ENCODE measurements at regions not wholly inside any gene's neighbourhood (a gene's known extent, or its start where the extent isn't known, plus 50 kb on each side); places are given as distances from the start of the nearest gene placed in this dataset.
"Not testable (repeated sequence)": the region's sequence is repeated elsewhere in the genome, so short reads cannot be mapped to it uniquely, and the experiment has no call there.

- no peak for DNase-seq
These were observed 59.2 kb downstream of the C9orf50 start for GRCh38 chr9:129561594-129562281.

GRCh38 chr9:129560881-129561306, 60.0 kb downstream of the C9orf50 start:
- no peak for DNase-seq

DNA sequence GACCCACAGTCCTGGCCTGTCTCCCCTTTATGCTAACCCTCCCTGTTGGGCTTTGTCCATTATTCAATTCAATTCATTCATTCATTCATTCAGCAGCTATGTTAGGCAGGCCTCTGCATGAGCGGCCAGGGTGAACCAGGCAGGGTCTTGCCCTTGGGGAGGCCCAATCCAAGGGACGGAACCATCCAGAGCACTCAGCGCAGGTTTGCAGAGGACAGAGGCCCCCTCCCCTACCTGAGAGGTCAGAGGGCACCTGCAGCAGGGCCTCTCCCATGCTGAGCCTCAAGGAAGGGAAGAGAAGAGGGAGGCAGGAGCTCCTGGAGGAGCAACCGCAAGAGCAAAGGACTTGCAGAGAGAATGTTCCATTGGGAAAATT, 61.4 kb downstream of the C9orf50 start:
- no peak for DNase-seq

- DNase-seq = no peak
These were observed 62.1 kb downstream of the C9orf50 start for GRCh38 chr9:129558551-129559505.

GRCh38 chr9:129558063-129558550, 62.8 kb downstream of the C9orf50 start:
- DNase-seq = no peak

DNA sequence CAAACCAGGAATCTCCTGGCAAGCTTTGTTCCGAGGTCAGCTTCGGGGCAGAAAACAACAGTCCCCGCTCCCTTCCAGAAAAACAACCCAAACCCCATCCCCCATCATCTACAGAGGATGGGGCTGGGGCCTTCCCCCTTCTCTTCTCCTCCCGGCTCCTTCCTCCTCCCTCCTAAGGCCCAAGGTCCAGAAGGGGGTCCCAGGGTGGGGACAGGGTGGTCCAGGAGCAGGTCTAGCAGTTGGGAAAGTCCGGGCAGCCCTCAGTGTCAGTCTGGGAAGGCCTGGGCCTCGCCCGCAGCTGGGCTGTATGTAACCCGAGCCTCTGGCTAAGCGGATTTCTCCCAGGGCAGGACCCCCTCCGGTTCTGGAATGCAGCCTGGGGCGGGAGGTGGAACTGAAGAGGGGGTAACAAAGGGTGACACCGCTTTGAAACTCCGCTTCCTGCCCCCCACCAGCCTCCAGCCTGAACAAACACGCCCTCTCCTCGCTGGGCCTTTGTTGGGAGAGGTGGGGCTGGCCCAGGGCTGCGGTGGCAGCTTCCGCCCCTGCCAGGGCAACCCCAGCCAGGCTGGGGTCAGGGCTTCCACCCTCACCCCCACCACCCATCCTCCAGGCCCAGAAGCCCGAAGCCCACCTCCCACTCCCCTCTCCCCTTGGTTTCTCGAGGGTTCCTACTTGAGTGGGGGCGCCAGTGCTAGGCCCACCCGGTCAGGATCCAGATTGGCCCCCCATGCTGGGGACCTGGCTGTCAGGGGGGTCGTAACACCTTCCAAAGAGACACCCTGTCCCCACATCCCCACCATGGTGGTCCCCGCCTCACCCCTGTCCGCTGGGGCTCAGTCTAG, 63.5 kb downstream of the C9orf50 start:
- DNase-seq = no peak

- no peak for DNase-seq
These were observed 64.3 kb downstream of the C9orf50 start for GRCh38 chr9:129556491-129557191.

DNA sequence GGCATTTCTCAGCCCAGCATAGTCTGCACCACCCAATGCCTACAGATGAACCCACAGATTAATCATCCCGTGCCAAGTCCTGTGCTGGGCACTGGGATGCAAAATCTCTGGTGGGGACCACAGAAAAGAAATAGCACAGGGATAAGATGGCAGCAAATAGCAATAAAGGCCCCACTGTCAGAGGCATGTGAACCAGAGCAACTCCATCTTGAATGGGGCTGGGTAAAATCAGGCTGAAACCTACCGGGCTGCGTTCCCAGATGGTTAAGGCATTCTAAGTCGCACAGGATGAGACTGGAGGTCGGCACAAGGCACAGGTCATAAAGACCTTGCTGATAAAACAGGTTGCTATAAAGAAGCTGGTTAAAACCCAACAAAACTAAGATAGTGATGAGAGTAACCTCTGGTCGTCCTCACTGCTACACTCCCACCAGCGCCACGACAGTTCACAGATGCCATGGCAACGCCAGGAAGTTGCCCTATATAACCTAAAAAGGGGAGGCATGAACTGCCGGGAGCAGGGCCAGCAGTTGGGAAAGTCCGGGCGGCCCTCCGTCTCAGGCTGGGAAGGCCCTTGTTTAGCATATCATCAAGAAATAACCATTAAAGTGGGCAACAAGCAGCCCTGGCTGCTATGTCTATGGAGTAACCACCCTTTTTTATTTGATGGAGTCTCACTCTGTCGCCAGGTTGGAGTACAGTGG, 65.2 kb downstream of the C9orf50 start:
- no peak for DNase-seq

DNA sequence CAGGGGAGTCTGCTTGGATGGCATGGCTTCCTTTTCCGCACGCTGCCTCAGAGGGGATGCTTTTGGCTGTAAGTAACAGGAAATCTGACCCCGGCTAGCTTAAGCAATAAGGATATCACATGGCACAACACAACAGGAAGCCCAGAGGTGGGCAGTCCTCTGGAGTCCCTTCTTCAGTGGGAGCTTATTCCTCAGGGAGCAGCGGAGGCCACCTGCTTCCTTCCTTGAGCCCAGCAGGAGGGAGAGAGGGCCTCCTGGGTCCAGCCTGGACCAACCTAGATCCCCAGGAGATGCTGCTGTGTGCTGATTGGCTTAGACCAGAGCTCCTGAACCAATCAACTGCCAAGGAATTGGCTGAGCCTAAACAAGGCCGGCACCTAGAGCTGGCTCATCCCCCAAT, 66.3 kb downstream of the C9orf50 start:
- peak; percentile 16 for DNase-seq

DNA sequence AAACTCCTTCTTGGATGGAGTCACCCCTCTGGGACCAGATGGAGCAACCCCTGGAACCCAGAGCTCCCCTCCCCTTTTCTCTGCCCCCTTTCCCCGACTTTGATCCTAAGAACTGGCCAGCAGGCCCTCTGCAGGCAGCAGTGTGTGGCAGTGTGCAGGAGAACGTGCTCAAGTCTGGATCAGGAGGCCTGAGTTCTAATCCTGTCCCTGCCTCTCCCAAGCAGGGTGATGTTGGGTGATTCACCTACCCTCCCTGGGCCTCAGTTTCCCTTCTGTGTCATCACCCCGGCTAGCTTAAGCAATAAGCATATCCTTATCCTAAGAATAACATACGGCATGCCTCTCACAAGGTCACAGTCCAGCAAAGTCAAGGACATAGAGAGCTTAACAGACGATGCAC, 67.6 kb downstream of the C9orf50 start:
- DNase-seq = no peak

- no peak for DNase-seq
These were observed 68.8 kb downstream of the C9orf50 start for GRCh38 chr9:129552064-129552463.

GRCh38 chr9:129551393-129551973, 69.4 kb downstream of the C9orf50 start:
- DNase-seq = no peak

- DNase-seq = not testable (repeated sequence)
These were observed 69.9 kb downstream of the C9orf50 start for GRCh38 chr9:129550977-129551376.

DNA sequence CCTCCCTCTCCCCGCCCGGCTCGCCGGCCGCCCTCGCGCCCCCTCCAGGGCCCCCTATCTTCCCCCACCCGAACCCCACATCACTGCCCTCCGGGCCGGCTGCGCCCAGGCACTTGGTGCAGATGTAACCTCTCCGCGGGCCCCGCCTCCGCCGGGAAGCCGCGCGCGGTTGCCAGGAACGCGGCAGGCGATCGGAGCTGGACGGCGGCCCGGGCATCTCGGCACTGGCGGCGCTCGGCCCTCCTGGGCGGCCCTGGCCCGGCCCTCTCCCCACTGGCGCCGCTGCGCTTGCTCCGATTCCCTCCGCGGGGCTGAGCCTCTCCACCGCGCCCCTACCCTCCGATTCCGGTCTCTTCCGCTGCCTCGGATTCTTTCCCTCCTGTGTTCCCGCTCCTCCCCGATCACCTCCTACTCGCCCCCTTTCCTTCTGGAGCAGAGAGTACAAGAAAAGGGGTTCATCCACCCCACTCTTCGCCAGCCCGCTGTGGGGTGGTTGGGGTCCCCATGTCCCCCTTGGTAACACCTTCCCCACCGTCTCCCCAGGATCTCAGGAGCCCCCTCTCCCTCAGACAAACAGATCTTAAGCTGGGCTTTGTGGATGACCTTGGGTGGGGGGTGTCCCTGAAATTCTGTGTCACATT, 70.6 kb downstream of the C9orf50 start:
- no peak for DNase-seq

GRCh38 chr9:129549684-129550083, 71.2 kb downstream of the C9orf50 start:
- DNase-seq = no peak

GRCh38 chr9:129549139-129549538, 71.8 kb downstream of the C9orf50 start:
- DNase-seq = no peak

- no peak for DNase-seq
These were observed 72.2 kb downstream of the C9orf50 start for GRCh38 chr9:129548571-129549135.

- no peak for DNase-seq
These were observed 72.9 kb downstream of the C9orf50 start for GRCh38 chr9:129547869-129548570.

DNA sequence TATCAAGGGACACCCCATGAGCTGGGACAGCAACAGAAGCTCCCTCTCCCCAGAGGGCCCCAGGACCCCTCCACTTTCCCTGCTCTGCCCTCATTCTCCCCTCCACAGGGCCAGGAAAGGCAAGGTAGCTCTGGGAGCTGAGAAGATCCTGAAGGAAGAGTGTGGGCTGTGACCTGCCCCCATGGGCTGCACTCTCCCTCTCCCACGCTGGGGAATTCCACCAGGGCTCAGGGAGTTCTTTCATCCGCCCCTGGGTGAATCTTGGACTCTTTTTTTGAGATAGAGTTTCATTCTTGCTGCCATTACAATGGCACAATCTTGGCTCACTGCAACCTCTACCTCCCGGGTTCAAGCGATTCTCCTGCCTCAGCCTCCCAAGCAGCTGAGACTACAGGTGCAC, 73.8 kb downstream of the C9orf50 start:
- DNase-seq = no peak

GRCh38 chr9:129545876-129546275, 75.0 kb downstream of the C9orf50 start:
- DNase-seq = not testable (repeated sequence)
